ENCODE measurements at regions not wholly inside any gene's neighbourhood (a gene's known extent, or its start where the extent isn't known, plus 50 kb on each side); places are given as distances from the start of the nearest gene placed in this dataset.
"Not testable (repeated sequence)": the region's sequence is repeated elsewhere in the genome, so short reads cannot be mapped to it uniquely, and the experiment has no call there.

GRCh38 chr5:90338712-90339372 lies 70.7 kb downstream of the CETN3 start:
- DNase-seq (ENCODE audit: low read depth in 4 of 4, low spot score in 2 of 4): no peak

GRCh38 chr5:90337449-90338052 lies 72.0 kb downstream of the CETN3 start:
- DNase-seq (ENCODE audit: low read depth in 4 of 4, low spot score in 2 of 4): no peak

GRCh38 chr5:90336752-90337151 lies 72.8 kb downstream of the CETN3 start:
- no peak for DNase-seq (ENCODE audit: low read depth in 4 of 4, low spot score in 2 of 4)

- no peak for DNase-seq (ENCODE audit: low read depth in 4 of 4, low spot score in 2 of 4)
Observed at GRCh38 chr5:90334741-90335140, 74.8 kb downstream of the CETN3 start.

- no peak for DNase-seq (ENCODE audit: low read depth in 4 of 4, low spot score in 2 of 4)
Observed at GRCh38 chr5:90329911-90330310, 79.6 kb downstream of the CETN3 start.

GRCh38 chr5:90326995-90327394 lies 82.6 kb downstream of the CETN3 start:
- no peak for DNase-seq (ENCODE audit: low read depth in 4 of 4, low spot score in 2 of 4)

- no peak for DNase-seq (ENCODE audit: low read depth in 4 of 4, low spot score in 2 of 4)
Observed at GRCh38 chr5:90325093-90325492, 84.5 kb downstream of the CETN3 start.

- not testable (repeated sequence) for DNase-seq (ENCODE audit: low read depth in 4 of 4, low spot score in 2 of 4)
Observed at GRCh38 chr5:90320348-90320747, 89.2 kb downstream of the CETN3 start.

- DNase-seq (ENCODE audit: low read depth in 4 of 4, low spot score in 2 of 4): no peak
Observed at GRCh38 chr5:90312027-90312426, 97.5 kb downstream of the CETN3 start.

GRCh38 chr5:90311401-90311800 lies 98.2 kb downstream of the CETN3 start:
- no peak for DNase-seq (ENCODE audit: low read depth in 4 of 4, low spot score in 2 of 4)

- no peak for DNase-seq (ENCODE audit: low read depth in 4 of 4, low spot score in 2 of 4)
Observed at GRCh38 chr5:90308787-90309585, 100.6 kb downstream of the CETN3 start.

GRCh38 chr5:90307782-90308181 lies 101.8 kb downstream of the CETN3 start:
- DNase-seq (ENCODE audit: low read depth in 4 of 4, low spot score in 2 of 4): no peak

- DNase-seq (ENCODE audit: low read depth in 4 of 4, low spot score in 2 of 4): no peak
Observed at GRCh38 chr5:90307322-90307721, 102.2 kb downstream of the CETN3 start.

- no peak for DNase-seq (ENCODE audit: low read depth in 4 of 4, low spot score in 2 of 4)
Observed at GRCh38 chr5:90306613-90307012, 102.9 kb downstream of the CETN3 start.

GRCh38 chr5:90305041-90305720 lies 104.4 kb downstream of the CETN3 start:
- no peak for DNase-seq (ENCODE audit: low read depth in 4 of 4, low spot score in 2 of 4)

GRCh38 chr5:90301248-90301647 lies 108.3 kb downstream of the CETN3 start:
- DNase-seq (ENCODE audit: low read depth in 4 of 4, low spot score in 2 of 4): no peak

- no peak for DNase-seq (ENCODE audit: low read depth in 4 of 4, low spot score in 2 of 4)
Observed at GRCh38 chr5:90297045-90297764, 112.4 kb downstream of the CETN3 start.

GRCh38 chr5:90294604-90295003 lies 115.0 kb downstream of the CETN3 start:
- DNase-seq (ENCODE audit: low read depth in 4 of 4, low spot score in 2 of 4): no peak

GRCh38 chr5:90293931-90294330 lies 115.6 kb downstream of the CETN3 start:
- no peak for DNase-seq (ENCODE audit: low read depth in 4 of 4, low spot score in 2 of 4)

GRCh38 chr5:90290648-90291047 lies 118.9 kb downstream of the CETN3 start:
- no peak for DNase-seq (ENCODE audit: low read depth in 4 of 4, low spot score in 2 of 4)

GRCh38 chr5:90289837-90290236 lies 119.7 kb downstream of the CETN3 start:
- DNase-seq (ENCODE audit: low read depth in 4 of 4, low spot score in 2 of 4): no peak

All from left renal cortex interstitium (tissue), 4 donors.